Endodermal cell (in vitro differentiated cells): ENCODE measurements at regions not wholly inside any gene's neighbourhood (a gene's known extent, or its start where the extent isn't known, plus 50 kb on each side); places are given as distances from the start of the nearest gene placed in this dataset.

ENCODE experiments used
- DNase-seq: peaks from one replicate; pipeline ENCODE4 v3.0.0-alpha.2; 2017
- H3K27ac ChIP-seq: 2 replicates; pipeline ENCODE4 v1.5.1; 2013; ENCODE audit warnings: mild to moderate bottlenecking, low read depth, low read length, moderate library complexity
- H3K27me3 ChIP-seq: 2 replicates; pipeline ENCODE4 v1.6.1; 2013; ENCODE audit warnings: mild to moderate bottlenecking, low read length, moderate library complexity; ENCODE audit not compliant: insufficient read depth, control insufficient read depth, poor library complexity, severe bottlenecking
- H3K36me3 ChIP-seq: 2 replicates; pipeline ENCODE4 v1.7.0; 2013; ENCODE audit warnings: mild to moderate bottlenecking, low read length, moderate library complexity; ENCODE audit not compliant: control insufficient read depth, insufficient read depth
- H3K4me1 ChIP-seq: one replicate; pipeline ENCODE4 v1.7.0; 2013; ENCODE audit warnings: low read length; ENCODE audit not compliant: control insufficient read depth, insufficient read depth
- H3K4me3 ChIP-seq: 2 replicates; pipeline ENCODE4 v1.5.1; 2013; ENCODE audit warnings: mild to moderate bottlenecking, low read length, moderate library complexity
- H3K9ac ChIP-seq: 2 replicates; pipeline ENCODE4 v1.6.1; 2013; ENCODE audit warnings: mild to moderate bottlenecking, low read length, moderate library complexity; ENCODE audit not compliant: poor library complexity, severe bottlenecking; ENCODE audit errors: extremely low read depth
- H3K9me3 ChIP-seq: 2 replicates; pipeline ENCODE4 v1.6.1; 2013; ENCODE audit warnings: mild to moderate bottlenecking, low read length, moderate library complexity; ENCODE audit not compliant: control insufficient read depth
- H3K27ac Mint-ChIP-seq: 2 replicates; pipeline ENCODE4 v1.8.0; 2020; ENCODE audit warnings: mixed read lengths
- H3K27me3 Mint-ChIP-seq: 2 replicates; pipeline ENCODE4 v1.8.0; 2021; ENCODE audit warnings: mild to moderate bottlenecking, mixed read lengths; ENCODE audit not compliant: insufficient read depth
- H3K36me3 Mint-ChIP-seq: 2 replicates; pipeline ENCODE4 v1.8.0; 2020; ENCODE audit warnings: low read depth, mixed read lengths
- H3K4me1 Mint-ChIP-seq: 2 replicates; pipeline ENCODE4 v1.8.0; 2020; ENCODE audit warnings: mixed read lengths
- H3K4me3 Mint-ChIP-seq: 2 replicates; pipeline ENCODE4 v1.8.0; 2020; ENCODE audit warnings: mild to moderate bottlenecking, moderate library complexity, mixed read lengths
- H3K9me3 Mint-ChIP-seq: 2 replicates; pipeline ENCODE4 v1.8.0; 2020; ENCODE audit warnings: mild to moderate bottlenecking, mixed read lengths
- WGBS, 2 experiments: methylation state at CpG; one replicate each; pipeline versions ENCODE4 v1.1.5 to v1.1.7; 2013; ENCODE audit warnings: missing lambda C conversion rate in 2 of 2, mixed read lengths in 1 of 2; ENCODE audit not compliant: insufficient coverage in 1 of 2, insufficient read length in 1 of 2; 5-methylcytosine and 5-hydroxymethylcytosine counted together
- TF ChIP-seq, protein P1 (sequence below): fragments of 200-600 bp; sonication (generic); conservative IDR thresholded peaks from 2 replicates; pipeline ENCODE4 v1.5.0; 2021; ENCODE audit warnings: antibody characterized with exemption, mild to moderate bottlenecking

DNA sequence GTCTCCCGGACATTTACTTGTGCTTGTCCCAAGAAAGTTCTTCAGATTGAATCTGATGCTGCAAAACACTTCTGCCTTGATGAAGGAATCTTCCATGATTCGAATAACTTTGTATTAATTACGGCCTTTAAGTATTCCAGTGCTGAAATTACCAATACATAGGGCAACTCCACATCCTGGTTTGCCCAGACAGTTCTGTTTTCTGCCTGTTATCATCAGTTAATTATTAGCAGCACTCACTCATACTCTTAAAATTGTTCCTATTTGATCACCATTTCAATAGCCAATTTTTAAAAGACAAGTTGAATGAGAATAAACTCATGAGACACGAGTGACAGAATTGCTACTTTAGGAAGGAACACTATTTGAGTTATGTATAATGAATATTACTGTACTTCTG is 620.7 kb upstream of the ZEB2 start:
- WGBS, 2 experiments: 94 to 100% methylated on average over 3 to 4 of the region's 4 CpGs
- H3K4me1 ChIP-seq: peaks cover 8% of the 10 kb centered on the region
- H3K27me3 ChIP-seq: no peaks in the 10 kb centered on the region
- Mint-ChIP-seq H3K9me3 (no peaks in the 10 kb centered on the region), H3K27ac (no peak overlapping the region), H3K4me1 (peaks cover 13% of the 10 kb centered on the region), H3K27me3 (no peaks in the 10 kb centered on the region), H3K36me3 (no peaks in the 10 kb centered on the region), H3K4me3 (no peak overlapping the region)
- no peak for DNase-seq
- no peak overlapping the region for H3K9ac ChIP-seq
- no peaks in the 10 kb centered on the region for H3K36me3 ChIP-seq
- no peak overlapping the region for H3K4me3 ChIP-seq
- TF ChIP-seq, protein P1, sequence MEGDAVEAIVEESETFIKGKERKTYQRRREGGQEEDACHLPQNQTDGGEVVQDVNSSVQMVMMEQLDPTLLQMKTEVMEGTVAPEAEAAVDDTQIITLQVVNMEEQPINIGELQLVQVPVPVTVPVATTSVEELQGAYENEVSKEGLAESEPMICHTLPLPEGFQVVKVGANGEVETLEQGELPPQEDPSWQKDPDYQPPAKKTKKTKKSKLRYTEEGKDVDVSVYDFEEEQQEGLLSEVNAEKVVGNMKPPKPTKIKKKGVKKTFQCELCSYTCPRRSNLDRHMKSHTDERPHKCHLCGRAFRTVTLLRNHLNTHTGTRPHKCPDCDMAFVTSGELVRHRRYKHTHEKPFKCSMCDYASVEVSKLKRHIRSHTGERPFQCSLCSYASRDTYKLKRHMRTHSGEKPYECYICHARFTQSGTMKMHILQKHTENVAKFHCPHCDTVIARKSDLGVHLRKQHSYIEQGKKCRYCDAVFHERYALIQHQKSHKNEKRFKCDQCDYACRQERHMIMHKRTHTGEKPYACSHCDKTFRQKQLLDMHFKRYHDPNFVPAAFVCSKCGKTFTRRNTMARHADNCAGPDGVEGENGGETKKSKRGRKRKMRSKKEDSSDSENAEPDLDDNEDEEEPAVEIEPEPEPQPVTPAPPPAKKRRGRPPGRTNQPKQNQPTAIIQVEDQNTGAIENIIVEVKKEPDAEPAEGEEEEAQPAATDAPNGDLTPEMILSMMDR: no peak
- no peak overlapping the region for H3K27ac ChIP-seq
- H3K9me3 ChIP-seq: no peaks in the 10 kb centered on the region

DNA sequence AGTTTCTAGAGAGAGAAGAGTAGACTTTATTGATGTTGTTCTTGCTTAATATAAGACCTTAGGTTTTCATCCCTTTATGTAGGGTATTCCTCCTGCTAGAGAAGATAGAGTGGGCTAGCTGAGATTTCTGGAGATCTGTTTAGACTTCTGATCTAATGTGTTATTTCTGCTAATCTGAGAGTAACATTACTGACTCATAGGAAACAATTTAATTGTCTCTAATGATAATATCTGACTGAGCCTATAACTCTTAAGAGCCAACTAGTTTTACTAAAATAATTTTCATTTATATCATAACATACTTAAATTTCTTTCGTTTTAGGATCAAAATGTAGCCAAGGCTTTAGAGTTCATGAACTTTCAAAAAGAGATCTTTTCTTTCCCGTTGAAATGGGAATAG is 618.7 kb upstream of the ZEB2 start:
- Mint-ChIP-seq H3K27ac (no peak overlapping the region), H3K36me3 (no peaks in the 10 kb centered on the region), H3K9me3 (no peaks in the 10 kb centered on the region), H3K27me3 (no peaks in the 10 kb centered on the region), H3K4me1 (peaks cover 13% of the 10 kb centered on the region), H3K4me3 (no peak overlapping the region)
- 94% methylated on average over 2 of the region's 2 CpGs; no CpG with 5 or more reads in 1 of the 2 experiments for WGBS, 2 experiments
- Histone ChIP-seq H3K9ac (no peak overlapping the region), H3K36me3 (no peaks in the 10 kb centered on the region), H3K27ac (no peak overlapping the region), H3K4me3 (no peak overlapping the region), H3K9me3 (no peaks in the 10 kb centered on the region), H3K4me1 (peaks cover 12% of the 10 kb centered on the region), H3K27me3 (no peaks in the 10 kb centered on the region)
- TF ChIP-seq, protein P1: no peak
- DNase-seq: no peak

DNA sequence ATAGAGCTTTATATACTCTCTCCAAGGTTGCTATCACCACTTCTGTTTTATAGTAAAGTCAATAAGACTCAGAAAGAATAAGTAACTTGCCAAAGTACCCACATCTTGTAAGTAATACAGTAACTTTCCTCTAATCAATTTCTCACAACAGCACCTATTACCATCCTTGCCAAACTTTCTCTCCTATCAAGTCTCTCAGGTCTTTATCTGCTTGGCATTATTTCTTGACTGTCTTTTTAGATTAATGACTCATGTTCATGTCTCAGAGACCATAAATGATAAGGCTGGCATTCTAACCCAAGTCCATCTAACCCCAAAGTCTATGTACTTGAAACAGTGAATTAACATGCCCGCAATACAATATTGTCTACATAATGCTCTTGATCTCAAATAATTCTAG is 618.0 kb upstream of the ZEB2 start:
- 88% methylated on average over 1 of the region's 1 CpG; no CpG with 5 or more reads in 1 of the 2 experiments for WGBS, 2 experiments
- TF ChIP-seq, protein P1: no peak
- Mint-ChIP-seq H3K4me1 (peaks cover 13% of the 10 kb centered on the region), H3K36me3 (no peaks in the 10 kb centered on the region), H3K27ac (no peak overlapping the region), H3K9me3 (no peaks in the 10 kb centered on the region), H3K27me3 (no peaks in the 10 kb centered on the region), H3K4me3 (no peak overlapping the region)
- DNase-seq: no peak
- H3K36me3 ChIP-seq: no peaks in the 10 kb centered on the region
- H3K9me3 ChIP-seq: no peaks in the 10 kb centered on the region
- H3K4me3 ChIP-seq: no peak overlapping the region
- H3K4me1 ChIP-seq: peaks cover 12% of the 10 kb centered on the region
- no peaks in the 10 kb centered on the region for H3K27me3 ChIP-seq
- H3K27ac ChIP-seq: no peak overlapping the region
- no peak overlapping the region for H3K9ac ChIP-seq
